OCI-M2 (cell line): ENCODE measurements at regions not wholly inside any gene's neighbourhood (a gene's known extent, or its start where the extent isn't known, plus 50 kb on each side); places are given as distances from the start of the nearest gene placed in this dataset.
A peak's percentile ranks its signal among the peaks of the same experiment; 100 is the strongest.

ENCODE experiments used
- DNase-seq: peaks from one replicate; lab custom pipeline; 2025; ENCODE audit not compliant: unreplicated experiment; lab: John Stamatoyannopoulos, UW

DNA sequence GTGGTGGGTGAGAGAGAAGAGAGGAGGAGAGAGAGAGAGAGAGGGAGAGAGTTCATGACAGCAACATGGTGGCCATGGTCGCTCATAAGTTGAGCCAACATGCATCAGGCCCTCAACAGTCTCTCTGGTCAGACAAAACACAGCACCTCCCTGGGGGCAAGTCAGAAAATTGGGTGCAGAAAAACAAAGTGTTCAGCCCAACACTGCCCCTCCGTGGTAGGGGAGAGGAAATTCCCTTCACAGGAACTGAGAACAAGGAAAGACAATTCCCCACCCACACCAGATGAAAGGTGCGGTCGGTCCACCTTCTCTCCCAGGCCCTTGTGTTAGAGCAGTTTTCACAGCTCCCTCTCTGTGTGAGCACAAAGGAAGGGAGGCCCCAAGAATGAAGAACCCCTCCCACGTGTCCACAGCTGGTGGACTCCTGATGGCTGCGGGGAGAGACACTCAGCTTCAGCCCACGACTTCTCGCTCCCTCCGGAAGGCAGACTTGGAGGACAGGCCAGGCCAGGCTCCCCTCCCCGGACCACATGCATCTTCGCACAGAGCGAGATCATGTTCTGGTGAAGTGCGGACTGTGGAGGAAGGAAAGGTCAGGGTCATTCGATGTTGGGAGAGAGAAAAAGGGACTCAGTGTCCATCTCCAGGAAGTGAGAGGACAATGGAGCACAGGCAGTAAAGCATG, 181.7 kb downstream of the ANAPC1 start:
- DNase-seq = no peak

DNA sequence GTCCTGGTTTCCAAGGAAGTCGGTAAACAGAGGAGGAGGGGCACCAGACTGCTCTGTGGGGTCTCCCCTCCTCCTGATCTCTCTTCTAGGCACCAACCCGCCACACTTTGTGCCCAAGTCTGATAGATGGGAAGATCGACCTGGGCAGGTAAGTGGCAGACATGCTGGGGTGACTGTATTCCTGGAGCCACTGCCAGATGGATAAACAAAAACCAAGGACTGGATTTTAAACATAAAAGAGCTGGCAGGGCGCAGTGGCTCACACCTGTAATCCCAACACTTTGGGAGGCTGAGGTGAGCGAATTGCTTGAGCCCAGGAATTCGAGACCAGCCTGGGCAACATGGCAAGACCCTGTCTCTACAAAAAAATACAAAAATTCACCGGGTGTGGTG, 181.2 kb downstream of the ANAPC1 start:
- DNase-seq = no peak

DNA sequence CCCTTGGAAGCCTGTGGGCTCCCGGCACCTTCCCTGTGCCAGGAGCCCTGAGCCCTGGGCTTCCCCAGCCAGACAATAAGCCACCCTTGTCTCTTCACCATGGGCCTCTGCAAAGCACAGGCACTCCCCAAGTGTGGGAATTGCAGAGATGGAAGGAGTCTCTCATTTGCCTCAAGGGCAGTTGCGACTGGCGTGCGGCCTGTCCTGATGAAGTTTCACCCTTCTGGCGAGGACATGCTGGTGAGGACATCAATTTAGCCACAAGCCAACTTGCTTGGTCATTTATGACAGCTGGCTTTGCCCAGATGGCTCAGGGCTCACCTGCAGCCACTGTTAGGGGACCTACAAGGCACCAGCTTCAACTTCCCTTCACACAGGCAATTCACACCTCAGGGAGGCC, 180.2 kb downstream of the ANAPC1 start:
- no peak for DNase-seq

DNA sequence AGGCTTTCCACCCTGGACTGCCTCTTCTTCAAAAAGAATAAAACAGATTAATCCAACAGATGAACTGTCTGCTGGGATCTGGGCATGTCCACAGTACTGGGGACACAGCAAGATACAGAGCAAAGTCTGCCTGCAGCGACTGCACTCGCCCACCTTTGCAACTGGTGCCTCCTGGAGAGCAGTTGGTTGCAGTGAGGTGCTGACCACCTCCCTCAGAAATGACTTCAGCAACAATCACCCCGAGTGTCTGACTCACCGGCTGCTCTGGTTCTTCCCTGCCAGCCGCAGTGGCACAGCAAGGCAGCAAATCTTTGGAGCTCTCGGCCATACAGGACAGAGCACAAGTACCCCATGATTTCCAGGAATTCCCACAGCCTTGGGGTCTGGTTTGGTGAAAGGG, 179.7 kb downstream of the ANAPC1 start:
- no peak for DNase-seq

DNA sequence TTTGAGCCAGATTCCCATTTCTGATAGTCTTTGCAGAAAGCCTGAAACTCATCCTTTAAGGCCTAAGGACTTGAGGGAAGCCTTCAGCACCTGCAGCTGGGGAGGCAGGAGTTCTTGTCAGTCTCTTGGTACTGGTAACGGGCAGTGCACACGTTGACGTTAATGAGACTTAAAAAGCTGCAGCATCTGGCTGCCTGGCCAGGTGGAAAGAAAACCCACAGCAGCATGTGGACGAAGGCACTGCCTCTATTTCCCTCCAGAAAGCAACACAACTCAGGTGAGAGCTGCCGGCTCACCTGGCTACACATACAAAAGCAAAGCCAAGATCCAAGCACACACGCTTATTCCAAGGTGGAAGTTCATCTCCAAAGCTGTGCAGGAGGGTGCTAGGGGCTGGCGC, 178.8 kb downstream of the ANAPC1 start:
- no peak for DNase-seq

DNA sequence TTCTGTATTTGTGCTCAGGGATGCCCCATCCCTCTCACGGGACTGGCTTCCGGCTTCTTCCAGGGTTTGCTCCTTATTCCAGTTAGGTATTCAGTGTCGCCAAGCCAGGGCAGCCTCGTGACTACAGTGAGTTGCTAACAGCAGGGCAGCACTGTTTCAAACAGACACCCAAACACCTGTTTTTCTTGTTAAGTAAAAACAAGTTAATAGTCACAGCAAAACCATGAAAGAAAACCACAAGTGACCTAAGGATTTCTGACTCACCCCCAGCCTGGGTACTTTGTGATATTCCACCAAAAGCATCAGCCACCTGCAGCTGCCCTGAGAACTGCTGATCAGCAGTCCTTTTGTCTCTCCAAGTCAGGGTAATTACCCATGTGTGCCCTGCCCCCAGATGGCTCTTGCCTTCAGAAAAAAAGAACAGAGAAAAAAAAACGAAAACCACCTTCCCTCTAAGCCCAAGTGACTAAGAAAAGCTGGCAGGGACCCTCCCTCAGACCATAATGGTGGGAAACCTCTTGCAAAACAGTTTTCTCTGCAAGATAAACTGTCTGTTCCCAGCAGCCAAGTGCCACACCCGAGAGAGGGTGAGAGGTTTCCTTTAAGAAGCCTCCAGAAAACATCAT, 178.2 kb downstream of the ANAPC1 start:
- peak; percentile 4 for DNase-seq

DNA sequence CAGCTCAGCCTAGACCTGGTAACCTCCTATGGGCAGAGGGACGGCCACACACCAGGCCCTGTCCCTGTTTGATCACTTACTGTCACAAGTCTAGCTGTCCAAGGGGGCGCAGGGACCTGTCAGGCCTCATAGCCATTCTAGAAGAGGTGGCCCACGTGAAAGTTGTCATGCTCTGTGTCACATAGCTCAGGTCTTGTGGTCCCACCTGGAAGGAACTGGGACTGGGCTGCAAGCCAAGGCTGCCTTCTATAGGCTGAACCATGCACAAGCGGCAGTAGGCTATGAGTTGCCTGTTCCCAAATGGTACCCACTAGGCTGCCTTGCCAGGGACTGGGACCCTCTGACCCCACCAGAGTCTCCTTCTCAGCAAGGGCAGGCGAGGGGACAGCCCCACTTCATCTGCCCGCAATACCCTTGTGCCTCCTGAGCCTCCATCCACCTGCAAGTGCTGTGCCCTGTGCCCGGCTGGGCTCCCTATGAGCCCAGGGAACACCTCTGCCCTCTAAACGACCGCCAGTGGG, 177.5 kb downstream of the ANAPC1 start:
- DNase-seq = no peak

DNA sequence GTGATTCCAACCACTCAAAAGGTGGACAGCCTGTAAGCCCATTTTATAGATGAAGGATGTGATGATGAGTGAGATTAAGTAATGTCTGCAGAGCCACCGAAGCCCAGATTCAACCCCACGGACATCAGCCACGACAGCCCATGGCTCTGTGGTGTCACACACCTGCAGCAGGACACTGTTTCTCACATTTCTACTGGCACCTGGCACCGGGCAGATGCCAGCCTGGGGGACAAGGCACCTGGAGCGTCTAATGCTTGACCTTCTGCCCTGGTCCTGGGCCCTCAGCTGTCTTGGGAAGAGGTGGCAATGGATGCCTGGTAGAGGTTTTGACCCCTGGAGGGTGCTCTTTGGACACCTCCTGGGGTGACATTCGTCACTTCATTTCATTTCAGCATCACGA, 176.3 kb downstream of the ANAPC1 start:
- DNase-seq = no peak

DNA sequence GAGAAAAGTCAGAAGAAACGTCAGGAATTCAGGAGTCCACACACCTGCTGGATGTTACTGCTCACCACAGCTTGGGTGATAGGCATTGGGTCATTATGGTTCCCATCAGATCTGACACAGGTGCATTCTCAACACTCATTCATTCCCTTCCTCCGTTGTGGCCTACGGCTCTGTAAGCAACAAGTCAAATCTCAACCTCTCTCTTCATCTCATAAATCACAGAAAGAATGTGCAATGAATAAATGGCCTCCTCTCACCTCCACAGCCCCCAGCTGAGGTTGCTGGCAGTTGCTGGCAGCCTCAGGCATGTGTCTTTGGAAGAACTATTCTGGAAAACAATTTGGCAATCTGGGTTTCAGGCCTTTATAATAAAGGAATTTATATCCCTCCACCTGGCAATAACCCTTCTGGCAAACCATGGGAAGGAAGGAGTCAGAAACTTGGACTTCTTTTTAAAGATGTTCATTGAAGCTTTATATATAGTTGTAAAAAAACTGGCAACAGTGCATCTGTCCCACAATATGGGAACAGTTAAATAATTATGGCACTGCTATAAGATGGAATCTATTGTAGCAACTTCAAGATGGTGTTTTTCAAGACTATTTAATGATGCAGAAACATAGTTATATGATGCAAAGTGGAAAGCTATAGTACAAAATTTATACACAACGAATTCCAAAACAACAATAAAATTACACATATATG, 175.4 kb downstream of the ANAPC1 start:
- DNase-seq = no peak

DNA sequence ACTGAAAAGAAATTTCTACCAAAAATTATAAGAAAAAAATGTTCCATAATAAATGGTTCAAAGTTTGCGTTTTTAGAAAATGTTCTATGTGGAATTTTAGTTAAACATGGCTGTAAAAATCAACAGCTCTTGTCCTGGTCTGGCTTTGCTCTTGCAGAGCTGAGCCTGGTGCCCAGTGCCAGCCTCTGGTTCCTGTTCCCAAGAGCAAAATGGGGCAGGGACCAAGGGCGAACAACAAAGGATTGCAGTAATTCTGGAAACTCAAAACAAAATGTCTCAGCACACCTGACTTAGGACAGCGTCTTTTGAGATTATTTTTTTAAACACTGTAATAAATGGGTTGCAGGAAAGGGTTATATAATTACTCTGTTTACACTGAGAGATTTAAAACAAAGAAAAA, 174.7 kb downstream of the ANAPC1 start:
- DNase-seq = no peak

DNA sequence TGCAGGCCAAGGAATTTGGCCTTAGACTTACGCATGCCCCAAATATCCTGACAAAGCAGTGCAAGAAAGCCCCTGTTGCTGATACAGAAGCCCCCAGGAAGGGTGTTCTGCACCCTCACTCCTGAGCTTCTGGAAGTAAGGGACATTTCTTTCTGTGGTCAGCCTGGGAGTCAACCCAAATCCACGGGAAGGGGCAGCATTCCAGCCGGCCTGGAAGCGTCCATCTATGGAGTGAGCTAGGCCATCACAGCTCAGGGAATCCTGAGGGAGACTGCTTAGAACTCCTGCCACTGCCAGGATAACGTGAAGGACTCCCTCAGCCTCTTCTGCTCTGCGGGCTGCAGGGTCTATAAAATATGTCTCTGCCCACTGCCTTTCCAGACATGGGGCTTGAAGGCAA, 173.9 kb downstream of the ANAPC1 start:
- DNase-seq = no peak

DNA sequence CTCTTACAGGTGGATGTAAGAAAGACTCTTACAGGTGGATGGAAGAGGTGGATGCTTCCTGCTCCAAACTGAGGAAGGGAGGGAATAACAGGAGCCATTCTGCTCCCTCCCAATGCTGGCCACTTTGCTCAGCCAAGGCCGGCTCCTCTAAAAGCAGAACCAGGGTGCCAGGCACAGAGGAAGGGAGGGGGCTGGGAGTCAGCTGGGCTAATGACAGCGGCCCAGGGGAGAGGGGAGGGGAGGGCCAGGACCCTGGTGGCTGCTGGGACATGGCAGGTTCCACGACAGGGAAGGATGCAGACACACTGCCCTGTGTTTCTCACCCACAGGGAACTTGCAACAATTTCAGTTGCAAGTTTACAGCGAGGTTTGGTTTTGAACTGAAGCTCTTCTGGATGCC, 173.4 kb downstream of the ANAPC1 start:
- no peak for DNase-seq

DNA sequence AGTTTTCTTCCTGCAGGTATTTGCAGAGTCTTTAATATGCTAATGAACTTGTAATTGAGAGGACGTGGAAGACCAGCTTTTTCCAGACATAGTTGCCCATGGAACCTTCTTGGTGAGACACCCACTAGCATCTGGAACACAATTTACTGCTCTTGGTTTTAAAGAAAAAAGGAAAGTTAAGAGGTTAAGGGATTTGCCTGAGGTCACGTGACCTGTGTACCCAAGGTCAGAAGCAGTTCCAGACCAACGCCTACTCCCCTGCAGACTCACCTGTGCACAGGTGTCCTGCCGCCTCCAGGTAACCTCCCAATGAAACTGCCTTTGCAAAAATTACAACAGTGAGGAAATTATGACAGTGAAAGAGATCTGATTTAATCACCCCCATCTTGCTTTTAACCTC, 172.7 kb downstream of the ANAPC1 start:
- no peak for DNase-seq

DNA sequence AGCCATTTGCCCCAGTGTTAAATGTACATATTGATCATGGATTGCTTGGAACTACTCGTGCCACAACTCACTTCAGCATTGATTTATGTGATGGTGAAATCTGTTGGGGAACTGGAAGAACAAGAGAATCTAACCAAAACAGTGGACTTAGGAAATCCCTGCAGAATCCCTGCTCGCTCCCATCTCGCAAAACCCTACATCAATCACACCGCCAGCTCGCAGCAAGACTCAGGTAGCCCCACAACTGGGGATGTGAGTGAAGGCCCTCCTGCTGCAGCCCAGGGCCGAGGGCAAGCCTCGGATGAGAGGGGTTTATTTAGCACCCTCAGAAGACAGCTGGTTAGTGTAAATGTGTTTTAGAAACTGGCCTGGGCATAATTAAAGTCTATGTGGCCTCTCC, 171.6 kb downstream of the ANAPC1 start:
- no peak for DNase-seq

DNA sequence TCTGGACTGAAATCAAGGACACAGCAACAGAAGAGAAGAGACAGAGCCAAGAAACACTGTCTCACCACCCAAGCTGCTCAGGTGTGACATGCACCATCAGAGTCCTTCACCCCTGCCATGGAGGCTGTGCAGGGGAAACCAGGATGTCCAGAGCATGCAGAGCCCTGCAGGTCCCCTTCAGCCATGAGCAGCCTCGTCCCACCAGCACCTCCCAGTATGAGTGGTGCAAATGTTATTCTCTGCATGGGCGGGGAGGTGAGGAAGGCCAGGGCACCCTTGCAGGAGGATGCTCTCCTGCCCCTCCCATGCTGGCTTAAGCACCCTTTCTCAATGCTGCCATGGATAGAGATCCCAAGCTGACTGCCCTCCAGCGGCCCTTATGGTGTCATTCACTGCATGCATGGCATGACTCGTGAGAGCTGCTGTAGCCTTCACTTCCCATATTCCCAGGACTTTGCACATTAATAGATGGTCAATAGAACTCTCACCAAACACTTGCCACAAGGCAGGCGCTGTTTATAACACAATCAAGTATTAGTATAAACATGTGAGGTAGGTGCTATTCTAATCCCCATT, 171.0 kb downstream of the ANAPC1 start:
- no peak for DNase-seq

DNA sequence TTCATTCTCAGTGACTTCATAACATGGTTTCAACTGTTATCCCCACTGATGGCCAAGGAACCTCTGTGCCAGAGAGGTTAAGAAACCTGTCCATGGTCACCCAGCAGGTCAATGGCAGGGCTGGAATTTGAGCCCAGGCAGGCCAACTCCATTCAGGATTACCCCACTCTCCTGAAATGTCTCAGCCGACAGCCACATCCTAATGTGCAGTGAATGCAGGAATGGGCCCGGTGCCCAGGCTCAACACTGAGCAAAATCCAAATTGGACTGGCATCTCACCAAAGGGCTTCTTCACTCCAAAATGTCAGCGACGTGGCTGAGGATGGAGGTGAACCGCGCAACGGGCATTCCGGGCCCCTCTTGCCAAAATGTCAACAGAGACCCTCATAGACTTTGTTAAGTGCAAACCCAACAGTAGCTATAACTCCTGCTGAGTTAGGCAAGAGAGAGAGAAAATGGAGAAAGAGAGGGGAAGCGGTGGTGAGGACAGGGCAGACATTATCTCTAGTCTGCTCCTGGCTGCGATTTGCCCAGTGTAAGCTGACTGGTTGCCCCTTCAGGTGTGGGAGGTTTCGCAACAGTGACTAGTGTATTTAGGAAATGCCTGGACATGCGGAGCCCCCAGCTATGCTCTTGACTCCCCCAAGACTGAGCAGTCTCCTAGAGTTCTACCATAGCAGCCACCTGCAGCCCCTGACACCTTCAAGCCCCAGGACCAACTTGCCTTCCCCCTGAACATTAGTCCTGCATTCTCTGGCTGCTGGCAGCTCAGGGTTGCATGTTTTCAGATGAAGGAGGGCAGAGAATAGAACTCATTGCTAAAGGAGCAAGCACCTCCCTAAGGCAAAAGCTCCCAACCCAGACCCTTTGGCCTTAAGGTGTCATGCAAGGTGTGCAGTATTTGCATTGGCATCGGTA, 167.7 kb downstream of the ANAPC1 start:
- no peak for DNase-seq

DNA sequence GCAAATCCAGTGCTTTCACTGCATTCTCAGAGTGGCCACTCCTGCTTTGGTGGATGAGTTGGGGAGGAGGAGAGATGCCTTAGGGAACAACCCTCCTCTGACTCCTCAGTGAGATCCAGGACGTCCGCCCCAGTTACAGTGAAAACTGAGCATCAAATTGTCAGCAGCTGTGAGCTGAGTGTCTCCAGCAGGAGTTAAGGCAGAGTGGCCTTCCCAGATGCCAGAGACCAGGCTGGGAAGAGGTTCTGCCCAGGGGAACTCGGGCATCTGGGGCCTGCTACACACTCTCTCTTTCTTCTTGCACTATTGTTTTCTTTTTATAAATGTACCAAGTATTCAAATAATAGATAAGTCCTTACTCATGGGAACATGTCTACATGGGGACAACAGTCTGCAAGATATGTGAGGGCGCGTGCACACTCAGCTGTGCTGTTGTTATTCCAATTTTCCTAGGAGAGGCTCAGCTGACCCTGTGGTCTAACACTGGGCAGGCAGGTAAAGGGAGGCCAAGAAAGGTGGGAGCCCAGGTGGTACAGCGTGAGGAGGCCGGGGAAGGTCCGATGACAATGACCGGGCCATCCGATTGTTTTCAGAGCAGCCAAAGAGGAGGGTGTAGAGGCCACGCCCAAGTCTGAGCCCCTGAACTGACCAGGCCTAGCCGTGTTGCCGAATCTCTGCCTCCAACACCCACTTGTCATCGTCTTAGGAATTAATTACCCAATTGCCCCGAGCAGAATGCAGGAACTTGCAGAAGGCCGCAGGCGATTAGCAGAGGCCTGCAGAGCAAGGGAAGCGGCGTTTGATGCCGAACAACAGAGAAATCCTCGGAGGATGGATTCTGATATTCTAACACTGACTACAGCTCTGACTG, 166.9 kb downstream of the ANAPC1 start:
- DNase-seq = no peak
